ENCODE measurements at regions not wholly inside any gene's neighbourhood (a gene's known extent, or its start where the extent isn't known, plus 50 kb on each side); places are given as distances from the start of the nearest gene placed in this dataset.

DNA sequence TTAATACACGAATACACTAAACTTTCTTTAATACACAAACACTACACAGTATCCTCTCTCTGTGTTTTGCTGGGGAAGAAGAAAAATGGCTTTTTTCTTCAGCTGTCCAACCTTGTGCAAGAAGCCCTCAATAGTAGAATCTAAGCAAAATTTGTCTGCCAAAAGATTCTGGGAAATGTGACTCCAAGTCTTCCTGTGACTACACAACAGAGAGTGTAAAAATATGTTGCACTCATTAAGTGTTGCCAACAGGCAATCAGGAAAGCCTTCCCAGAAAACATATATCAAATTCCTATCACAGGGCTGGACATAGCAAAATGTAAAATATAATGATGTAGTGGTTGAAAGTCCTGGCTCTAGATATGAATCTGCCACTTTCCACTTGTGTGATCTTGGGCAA, 825.1 kb upstream of the ZWINT start:
- no peaks in the 10 kb centered on the region; the same call in 1 of the 2 replicates for H4K20me1 ChIP-seq (ENCODE audit: insufficient read depth, low read length)
- intact Hi-C loops (cut with micrococcal nuclease; ENCODE audit: unreplicated experiment): no loop called here
- H2AFZ ChIP-seq (ENCODE audit: low read length): no peak overlapping the region
- ChIA-PET CTCF (ENCODE audit: unreplicated experiment) (no interaction called here), POLR2A (no interaction called here)
- no peaks in the 10 kb centered on the region for H3K36me3 ChIP-seq (ENCODE audit: insufficient read depth, low read length)
- BruUV-seq (replicated peaks): no TSS peak
- no peak overlapping the region for H3K27ac ChIP-seq (ENCODE audit: low read depth, low read length, poor library complexity, severe bottlenecking)
- H3K79me2 ChIP-seq (ENCODE audit: insufficient read depth, low read depth, low read length): no peaks in the 10 kb centered on the region
- no peaks in the 10 kb centered on the region for H3K9me3 ChIP-seq (ENCODE audit: low read length)
- TF ChIP-seq EZH2phosphoT487 (IDR thresholded peaks at IDR 0.05; ENCODE audit: borderline replicate concordance, low read depth, low read length): no peak
- TF ChIP-seq CTCF (conservative IDR thresholded peaks at IDR 0.05; ENCODE audit: low read length): no peak
- no peak overlapping the region for H3K4me3 ChIP-seq (ENCODE audit: low read depth, low read length, poor library complexity, severe bottlenecking)
- DNase-seq (ENCODE audit: low spot score): no peak
- H3K4me1 ChIP-seq (ENCODE audit: insufficient read depth, low read length, poor library complexity, severe bottlenecking): no peaks in the 10 kb centered on the region
- H3K9me2 ChIP-seq (ENCODE audit: insufficient read depth, low read length): no peaks in the 10 kb centered on the region
- no peak overlapping the region for H3K4me2 ChIP-seq (ENCODE audit: low read length)

DNA sequence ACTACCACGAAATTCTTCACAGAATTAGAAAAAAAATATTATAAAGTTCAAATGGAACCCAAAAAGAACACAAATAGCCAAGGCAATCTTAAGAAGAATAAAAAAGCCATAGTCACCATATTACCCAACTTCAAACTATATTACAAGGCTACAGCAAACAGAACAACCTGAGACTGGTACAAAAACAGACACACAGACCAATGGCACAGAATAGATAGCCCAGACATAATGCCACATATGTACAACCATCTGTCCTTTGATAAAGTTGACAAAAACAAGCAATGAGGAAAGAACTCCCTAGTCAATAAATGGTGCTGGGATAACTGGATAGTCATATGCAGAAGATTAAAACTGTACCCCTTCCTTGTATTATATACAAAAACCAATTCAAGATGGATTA, 808.5 kb upstream of the ZWINT start:
- TF ChIP-seq CTCF (conservative IDR thresholded peaks at IDR 0.05; ENCODE audit: low read length) (no peak), EZH2phosphoT487 (IDR thresholded peaks at IDR 0.05; ENCODE audit: borderline replicate concordance, low read depth, low read length) (no peak)
- Histone ChIP-seq H2AFZ (ENCODE audit: low read length) (no peak overlapping the region), H3K79me2 (ENCODE audit: insufficient read depth, low read depth, low read length) (no peaks in the 10 kb centered on the region), H3K4me3 (ENCODE audit: low read depth, low read length, poor library complexity, severe bottlenecking) (no peak overlapping the region), H3K9me3 (ENCODE audit: low read length) (no peaks in the 10 kb centered on the region), H3K4me1 (ENCODE audit: insufficient read depth, low read length, poor library complexity, severe bottlenecking) (no peaks in the 10 kb centered on the region), H3K36me3 (ENCODE audit: insufficient read depth, low read length) (no peaks in the 10 kb centered on the region), H4K20me1 (ENCODE audit: insufficient read depth, low read length) (no peaks in the 10 kb centered on the region), H3K4me2 (ENCODE audit: low read length) (no peak overlapping the region), H3K9me2 (ENCODE audit: insufficient read depth, low read length) (no peaks in the 10 kb centered on the region), H3K27ac (ENCODE audit: low read depth, low read length, poor library complexity, severe bottlenecking) (no peak overlapping the region)
- BruUV-seq (replicated peaks): no TSS peak
- CTCF ChIA-PET (ENCODE audit: unreplicated experiment): no interaction called here
- intact Hi-C loops (cut with micrococcal nuclease; ENCODE audit: unreplicated experiment): no loop called here
- POLR2A ChIA-PET: no interaction called here
- no peak for DNase-seq (ENCODE audit: low spot score)

- Histone ChIP-seq H3K9me3 (ENCODE audit: low read length) (no peaks in the 10 kb centered on the region), H3K9me2 (ENCODE audit: insufficient read depth, low read length) (no peaks in the 10 kb centered on the region), H2AFZ (ENCODE audit: low read length) (no peak overlapping the region), H3K79me2 (ENCODE audit: insufficient read depth, low read depth, low read length) (no peaks in the 10 kb centered on the region), H3K4me1 (ENCODE audit: insufficient read depth, low read length, poor library complexity, severe bottlenecking) (no peaks in the 10 kb centered on the region), H3K36me3 (ENCODE audit: insufficient read depth, low read length) (no peaks in the 10 kb centered on the region), H3K4me3 (ENCODE audit: low read depth, low read length, poor library complexity, severe bottlenecking) (no peak overlapping the region), H3K4me2 (ENCODE audit: low read length) (no peak overlapping the region), H4K20me1 (ENCODE audit: insufficient read depth, low read length) (no peaks in the 10 kb centered on the region), H3K27ac (ENCODE audit: low read depth, low read length, poor library complexity, severe bottlenecking) (no peak overlapping the region)
- BruUV-seq (replicated peaks): no TSS peak
- ChIA-PET CTCF (ENCODE audit: unreplicated experiment) (no interaction called here), POLR2A (no interaction called here)
- intact Hi-C loops (cut with micrococcal nuclease; ENCODE audit: unreplicated experiment): no loop called here
- DNase-seq (ENCODE audit: low spot score): no peak
- TF ChIP-seq EZH2phosphoT487 (IDR thresholded peaks at IDR 0.05; ENCODE audit: borderline replicate concordance, low read depth, low read length) (no peak), CTCF (conservative IDR thresholded peaks at IDR 0.05; ENCODE audit: low read length) (no peak)
These were observed 807.7 kb upstream of the ZWINT start for GRCh38 chr10:57168611-57169240.
